ENCODE measurements at regions not wholly inside any gene's neighbourhood (a gene's known extent, or its start where the extent isn't known, plus 50 kb on each side); places are given as distances from the start of the nearest gene placed in this dataset.

DNA sequence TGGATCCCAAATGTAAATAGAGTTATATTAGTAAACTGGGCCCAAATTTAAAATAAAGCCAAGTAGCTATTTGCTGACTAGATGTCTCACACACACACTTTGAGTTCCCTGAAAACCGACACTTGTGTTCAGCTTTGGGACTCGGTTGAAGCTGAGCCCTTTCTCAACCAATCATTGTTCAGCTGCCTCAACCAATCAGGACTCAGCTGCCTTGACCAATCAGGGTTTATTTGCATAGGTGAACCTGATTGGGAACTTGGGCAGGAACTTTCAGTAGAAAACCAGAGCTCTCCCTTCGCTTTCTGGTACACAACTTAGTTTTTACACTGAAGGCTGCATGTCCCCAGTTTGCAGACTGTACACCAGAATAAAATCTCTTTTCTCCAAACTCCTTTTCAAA, 301.7 kb downstream of the FOXA2 start (continued):
- TF ChIP-seq, protein P1, sequence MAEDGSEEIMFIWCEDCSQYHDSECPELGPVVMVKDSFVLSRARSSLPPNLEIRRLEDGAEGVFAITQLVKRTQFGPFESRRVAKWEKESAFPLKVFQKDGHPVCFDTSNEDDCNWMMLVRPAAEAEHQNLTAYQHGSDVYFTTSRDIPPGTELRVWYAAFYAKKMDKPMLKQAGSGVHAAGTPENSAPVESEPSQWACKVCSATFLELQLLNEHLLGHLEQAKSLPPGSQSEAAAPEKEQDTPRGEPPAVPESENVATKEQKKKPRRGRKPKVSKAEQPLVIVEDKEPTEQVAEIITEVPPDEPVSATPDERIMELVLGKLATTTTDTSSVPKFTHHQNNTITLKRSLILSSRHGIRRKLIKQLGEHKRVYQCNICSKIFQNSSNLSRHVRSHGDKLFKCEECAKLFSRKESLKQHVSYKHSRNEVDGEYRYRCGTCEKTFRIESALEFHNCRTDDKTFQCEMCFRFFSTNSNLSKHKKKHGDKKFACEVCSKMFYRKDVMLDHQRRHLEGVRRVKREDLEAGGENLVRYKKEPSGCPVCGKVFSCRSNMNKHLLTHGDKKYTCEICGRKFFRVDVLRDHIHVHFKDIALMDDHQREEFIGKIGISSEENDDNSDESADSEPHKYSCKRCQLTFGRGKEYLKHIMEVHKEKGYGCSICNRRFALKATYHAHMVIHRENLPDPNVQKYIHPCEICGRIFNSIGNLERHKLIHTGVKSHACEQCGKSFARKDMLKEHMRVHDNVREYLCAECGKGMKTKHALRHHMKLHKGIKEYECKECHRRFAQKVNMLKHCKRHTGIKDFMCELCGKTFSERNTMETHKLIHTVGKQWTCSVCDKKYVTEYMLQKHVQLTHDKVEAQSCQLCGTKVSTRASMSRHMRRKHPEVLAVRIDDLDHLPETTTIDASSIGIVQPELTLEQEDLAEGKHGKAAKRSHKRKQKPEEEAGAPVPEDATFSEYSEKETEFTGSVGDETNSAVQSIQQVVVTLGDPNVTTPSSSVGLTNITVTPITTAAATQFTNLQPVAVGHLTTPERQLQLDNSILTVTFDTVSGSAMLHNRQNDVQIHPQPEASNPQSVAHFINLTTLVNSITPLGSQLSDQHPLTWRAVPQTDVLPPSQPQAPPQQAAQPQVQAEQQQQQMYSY (CRISPR knock-in tag; IDR thresholded peaks at IDR 0.05): no peak

DNA sequence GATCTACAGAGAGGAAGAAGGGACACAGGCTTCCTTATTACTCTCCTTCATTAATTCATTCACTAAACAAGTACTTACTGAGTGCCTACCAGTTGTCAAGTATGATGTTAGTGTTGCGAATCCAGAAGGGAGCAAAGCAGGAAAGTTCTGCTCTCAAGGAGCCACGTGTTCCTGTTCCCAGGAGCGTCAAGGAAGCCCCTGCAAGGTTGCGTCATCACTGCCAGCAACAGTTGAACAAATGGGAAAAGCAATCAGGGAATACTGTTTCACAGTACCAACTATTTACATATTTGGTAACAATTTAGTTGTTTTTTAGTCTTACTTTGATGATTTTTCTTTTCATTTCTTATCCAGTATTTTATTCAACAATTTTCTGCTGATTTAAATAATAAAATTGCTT, 310.0 kb downstream of the FOXA2 start:
- H3K4me3 Mint-ChIP-seq: no peak overlapping the region
- no peaks in the 10 kb centered on the region for H3K4me1 Mint-ChIP-seq
- ChIA-PET CTCF (no interaction called here), POLR2A (no interaction called here)
- H3K9me3 Mint-ChIP-seq: peaks cover 8% of the 10 kb centered on the region; the same call in 1 of the 2 replicates
- no peak for ATAC-seq
- TF ChIP-seq, protein P2, sequence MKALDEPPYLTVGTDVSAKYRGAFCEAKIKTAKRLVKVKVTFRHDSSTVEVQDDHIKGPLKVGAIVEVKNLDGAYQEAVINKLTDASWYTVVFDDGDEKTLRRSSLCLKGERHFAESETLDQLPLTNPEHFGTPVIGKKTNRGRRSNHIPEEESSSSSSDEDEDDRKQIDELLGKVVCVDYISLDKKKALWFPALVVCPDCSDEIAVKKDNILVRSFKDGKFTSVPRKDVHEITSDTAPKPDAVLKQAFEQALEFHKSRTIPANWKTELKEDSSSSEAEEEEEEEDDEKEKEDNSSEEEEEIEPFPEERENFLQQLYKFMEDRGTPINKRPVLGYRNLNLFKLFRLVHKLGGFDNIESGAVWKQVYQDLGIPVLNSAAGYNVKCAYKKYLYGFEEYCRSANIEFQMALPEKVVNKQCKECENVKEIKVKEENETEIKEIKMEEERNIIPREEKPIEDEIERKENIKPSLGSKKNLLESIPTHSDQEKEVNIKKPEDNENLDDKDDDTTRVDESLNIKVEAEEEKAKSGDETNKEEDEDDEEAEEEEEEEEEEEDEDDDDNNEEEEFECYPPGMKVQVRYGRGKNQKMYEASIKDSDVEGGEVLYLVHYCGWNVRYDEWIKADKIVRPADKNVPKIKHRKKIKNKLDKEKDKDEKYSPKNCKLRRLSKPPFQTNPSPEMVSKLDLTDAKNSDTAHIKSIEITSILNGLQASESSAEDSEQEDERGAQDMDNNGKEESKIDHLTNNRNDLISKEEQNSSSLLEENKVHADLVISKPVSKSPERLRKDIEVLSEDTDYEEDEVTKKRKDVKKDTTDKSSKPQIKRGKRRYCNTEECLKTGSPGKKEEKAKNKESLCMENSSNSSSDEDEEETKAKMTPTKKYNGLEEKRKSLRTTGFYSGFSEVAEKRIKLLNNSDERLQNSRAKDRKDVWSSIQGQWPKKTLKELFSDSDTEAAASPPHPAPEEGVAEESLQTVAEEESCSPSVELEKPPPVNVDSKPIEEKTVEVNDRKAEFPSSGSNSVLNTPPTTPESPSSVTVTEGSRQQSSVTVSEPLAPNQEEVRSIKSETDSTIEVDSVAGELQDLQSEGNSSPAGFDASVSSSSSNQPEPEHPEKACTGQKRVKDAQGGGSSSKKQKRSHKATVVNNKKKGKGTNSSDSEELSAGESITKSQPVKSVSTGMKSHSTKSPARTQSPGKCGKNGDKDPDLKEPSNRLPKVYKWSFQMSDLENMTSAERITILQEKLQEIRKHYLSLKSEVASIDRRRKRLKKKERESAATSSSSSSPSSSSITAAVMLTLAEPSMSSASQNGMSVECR (CRISPR knock-in tag; IDR thresholded peaks at IDR 0.05; ENCODE audit: borderline replicate concordance): no peak
- H3K27ac Mint-ChIP-seq: no peak overlapping the region
- no peaks in the 10 kb centered on the region; the same call in 1 of the 2 replicates for H3K27me3 Mint-ChIP-seq (ENCODE audit: low read depth)
- no peaks in the 10 kb centered on the region for H3K36me3 Mint-ChIP-seq
- DNase-seq (ENCODE audit: low spot score): no peak

DNA sequence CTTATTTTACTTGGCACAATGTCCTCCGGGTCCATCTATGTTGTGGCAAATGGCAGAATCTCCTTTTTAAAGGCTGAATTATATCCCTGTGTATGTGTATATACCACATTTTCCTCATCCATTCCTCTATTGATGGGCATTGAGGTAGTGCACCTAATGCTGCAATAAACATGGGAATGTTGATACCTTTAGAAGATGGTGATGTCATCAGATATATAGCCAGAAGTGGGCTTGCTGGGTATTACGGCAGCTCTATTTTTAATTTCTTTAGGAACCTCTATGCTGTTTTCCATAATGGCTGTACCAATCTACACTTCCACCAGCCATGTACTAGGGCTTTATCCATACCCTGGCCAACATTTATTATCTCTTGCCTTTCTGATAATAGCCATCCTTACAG, 315.7 kb downstream of the FOXA2 start:
- H3K27me3 Mint-ChIP-seq (ENCODE audit: low read depth): no peaks in the 10 kb centered on the region; the same call in 1 of the 2 replicates
- no peaks in the 10 kb centered on the region for H3K36me3 Mint-ChIP-seq
- DNase-seq (ENCODE audit: low spot score) (no peak), ATAC-seq (no peak)
- ChIA-PET CTCF (no interaction called here), POLR2A (no interaction called here)
- no peak overlapping the region for H3K4me3 Mint-ChIP-seq
- no peaks in the 10 kb centered on the region for H3K4me1 Mint-ChIP-seq
- no peaks in the 10 kb centered on the region; the same call in 1 of the 2 replicates for H3K9me3 Mint-ChIP-seq
- no peak overlapping the region for H3K27ac Mint-ChIP-seq
- TF ChIP-seq, protein P3, sequence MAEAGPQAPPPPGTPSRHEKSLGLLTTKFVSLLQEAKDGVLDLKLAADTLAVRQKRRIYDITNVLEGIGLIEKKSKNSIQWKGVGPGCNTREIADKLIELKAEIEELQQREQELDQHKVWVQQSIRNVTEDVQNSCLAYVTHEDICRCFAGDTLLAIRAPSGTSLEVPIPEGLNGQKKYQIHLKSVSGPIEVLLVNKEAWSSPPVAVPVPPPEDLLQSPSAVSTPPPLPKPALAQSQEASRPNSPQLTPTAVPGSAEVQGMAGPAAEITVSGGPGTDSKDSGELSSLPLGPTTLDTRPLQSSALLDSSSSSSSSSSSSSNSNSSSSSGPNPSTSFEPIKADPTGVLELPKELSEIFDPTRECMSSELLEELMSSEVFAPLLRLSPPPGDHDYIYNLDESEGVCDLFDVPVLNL (CRISPR knock-in tag; IDR thresholded peaks at IDR 0.05; ENCODE audit: borderline replicate concordance, low read depth): no peak
- TF ChIP-seq, protein P4, sequence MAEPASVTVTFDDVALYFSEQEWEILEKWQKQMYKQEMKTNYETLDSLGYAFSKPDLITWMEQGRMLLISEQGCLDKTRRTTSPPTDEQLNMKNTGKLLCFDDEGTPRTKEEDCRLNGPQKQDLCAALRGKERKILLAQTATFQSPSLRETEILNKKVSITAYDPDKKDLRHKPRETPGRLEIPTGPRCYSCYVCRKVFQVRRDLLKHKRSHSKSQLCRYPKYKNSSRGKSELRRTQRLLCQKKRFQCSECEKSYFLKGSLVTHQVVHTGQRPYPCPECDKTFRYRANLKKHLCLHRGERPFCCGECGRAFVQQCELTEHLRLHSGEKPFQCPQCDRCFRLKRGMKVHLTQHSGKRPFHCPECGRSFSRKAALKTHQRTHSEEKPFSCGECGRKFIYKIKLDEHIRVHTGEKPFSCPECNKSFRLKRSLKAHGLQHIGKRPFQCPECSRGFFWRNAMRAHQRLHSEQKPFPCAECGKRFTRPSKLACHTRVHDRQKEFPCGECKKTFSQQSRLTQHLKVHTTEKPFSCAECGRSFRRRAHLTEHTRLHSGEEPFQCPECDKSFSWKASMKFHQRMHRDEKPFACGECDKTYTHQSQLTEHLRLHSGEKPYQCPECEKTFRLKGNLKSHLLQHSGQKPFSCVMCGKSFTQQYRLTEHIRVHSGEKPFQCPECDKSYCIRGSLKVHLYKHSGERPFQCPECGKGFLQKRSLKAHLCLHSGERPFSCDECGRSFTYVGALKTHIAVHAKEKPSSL (CRISPR knock-in tag; conservative IDR thresholded peaks at IDR 0.05): no peak
- TF ChIP-seq, protein P5, sequence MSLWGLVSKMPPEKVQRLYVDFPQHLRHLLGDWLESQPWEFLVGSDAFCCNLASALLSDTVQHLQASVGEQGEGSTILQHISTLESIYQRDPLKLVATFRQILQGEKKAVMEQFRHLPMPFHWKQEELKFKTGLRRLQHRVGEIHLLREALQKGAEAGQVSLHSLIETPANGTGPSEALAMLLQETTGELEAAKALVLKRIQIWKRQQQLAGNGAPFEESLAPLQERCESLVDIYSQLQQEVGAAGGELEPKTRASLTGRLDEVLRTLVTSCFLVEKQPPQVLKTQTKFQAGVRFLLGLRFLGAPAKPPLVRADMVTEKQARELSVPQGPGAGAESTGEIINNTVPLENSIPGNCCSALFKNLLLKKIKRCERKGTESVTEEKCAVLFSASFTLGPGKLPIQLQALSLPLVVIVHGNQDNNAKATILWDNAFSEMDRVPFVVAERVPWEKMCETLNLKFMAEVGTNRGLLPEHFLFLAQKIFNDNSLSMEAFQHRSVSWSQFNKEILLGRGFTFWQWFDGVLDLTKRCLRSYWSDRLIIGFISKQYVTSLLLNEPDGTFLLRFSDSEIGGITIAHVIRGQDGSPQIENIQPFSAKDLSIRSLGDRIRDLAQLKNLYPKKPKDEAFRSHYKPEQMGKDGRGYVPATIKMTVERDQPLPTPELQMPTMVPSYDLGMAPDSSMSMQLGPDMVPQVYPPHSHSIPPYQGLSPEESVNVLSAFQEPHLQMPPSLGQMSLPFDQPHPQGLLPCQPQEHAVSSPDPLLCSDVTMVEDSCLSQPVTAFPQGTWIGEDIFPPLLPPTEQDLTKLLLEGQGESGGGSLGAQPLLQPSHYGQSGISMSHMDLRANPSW (CRISPR knock-in tag; conservative IDR thresholded peaks at IDR 0.05; ENCODE audit: low read depth): no peak
- TF ChIP-seq, protein P6, sequence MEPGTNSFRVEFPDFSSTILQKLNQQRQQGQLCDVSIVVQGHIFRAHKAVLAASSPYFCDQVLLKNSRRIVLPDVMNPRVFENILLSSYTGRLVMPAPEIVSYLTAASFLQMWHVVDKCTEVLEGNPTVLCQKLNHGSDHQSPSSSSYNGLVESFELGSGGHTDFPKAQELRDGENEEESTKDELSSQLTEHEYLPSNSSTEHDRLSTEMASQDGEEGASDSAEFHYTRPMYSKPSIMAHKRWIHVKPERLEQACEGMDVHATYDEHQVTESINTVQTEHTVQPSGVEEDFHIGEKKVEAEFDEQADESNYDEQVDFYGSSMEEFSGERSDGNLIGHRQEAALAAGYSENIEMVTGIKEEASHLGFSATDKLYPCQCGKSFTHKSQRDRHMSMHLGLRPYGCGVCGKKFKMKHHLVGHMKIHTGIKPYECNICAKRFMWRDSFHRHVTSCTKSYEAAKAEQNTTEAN (CRISPR knock-in tag; IDR thresholded peaks at IDR 0.05): no peak
- TF ChIP-seq, protein P7, sequence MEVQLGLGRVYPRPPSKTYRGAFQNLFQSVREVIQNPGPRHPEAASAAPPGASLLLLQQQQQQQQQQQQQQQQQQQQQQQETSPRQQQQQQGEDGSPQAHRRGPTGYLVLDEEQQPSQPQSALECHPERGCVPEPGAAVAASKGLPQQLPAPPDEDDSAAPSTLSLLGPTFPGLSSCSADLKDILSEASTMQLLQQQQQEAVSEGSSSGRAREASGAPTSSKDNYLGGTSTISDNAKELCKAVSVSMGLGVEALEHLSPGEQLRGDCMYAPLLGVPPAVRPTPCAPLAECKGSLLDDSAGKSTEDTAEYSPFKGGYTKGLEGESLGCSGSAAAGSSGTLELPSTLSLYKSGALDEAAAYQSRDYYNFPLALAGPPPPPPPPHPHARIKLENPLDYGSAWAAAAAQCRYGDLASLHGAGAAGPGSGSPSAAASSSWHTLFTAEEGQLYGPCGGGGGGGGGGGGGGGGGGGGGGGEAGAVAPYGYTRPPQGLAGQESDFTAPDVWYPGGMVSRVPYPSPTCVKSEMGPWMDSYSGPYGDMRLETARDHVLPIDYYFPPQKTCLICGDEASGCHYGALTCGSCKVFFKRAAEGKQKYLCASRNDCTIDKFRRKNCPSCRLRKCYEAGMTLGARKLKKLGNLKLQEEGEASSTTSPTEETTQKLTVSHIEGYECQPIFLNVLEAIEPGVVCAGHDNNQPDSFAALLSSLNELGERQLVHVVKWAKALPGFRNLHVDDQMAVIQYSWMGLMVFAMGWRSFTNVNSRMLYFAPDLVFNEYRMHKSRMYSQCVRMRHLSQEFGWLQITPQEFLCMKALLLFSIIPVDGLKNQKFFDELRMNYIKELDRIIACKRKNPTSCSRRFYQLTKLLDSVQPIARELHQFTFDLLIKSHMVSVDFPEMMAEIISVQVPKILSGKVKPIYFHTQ (CRISPR knock-in tag; IDR thresholded peaks at IDR 0.05): no peak
- TF ChIP-seq NFE2L1 (CRISPR knock-in tag; IDR thresholded peaks at IDR 0.05): no peak
- TF ChIP-seq, protein P8, sequence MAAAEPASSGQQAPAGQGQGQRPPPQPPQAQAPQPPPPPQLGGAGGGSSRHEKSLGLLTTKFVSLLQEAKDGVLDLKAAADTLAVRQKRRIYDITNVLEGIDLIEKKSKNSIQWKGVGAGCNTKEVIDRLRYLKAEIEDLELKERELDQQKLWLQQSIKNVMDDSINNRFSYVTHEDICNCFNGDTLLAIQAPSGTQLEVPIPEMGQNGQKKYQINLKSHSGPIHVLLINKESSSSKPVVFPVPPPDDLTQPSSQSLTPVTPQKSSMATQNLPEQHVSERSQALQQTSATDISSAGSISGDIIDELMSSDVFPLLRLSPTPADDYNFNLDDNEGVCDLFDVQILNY (CRISPR knock-in tag; IDR thresholded peaks at IDR 0.05): no peak
- TF ChIP-seq, protein P9, sequence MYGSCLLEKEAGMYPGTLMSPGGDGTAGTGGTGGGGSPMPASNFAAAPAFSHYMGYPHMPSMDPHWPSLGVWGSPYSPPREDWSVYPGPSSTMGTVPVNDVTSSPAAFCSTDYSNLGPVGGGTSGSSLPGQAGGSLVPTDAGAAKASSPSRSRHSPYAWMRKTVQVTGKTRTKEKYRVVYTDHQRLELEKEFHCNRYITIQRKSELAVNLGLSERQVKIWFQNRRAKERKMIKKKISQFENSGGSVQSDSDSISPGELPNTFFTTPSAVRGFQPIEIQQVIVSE (CRISPR knock-in tag; IDR thresholded peaks at IDR 0.05; ENCODE audit: borderline replicate concordance): no peak
- no peak for TF ChIP-seq SOX15 (CRISPR knock-in tag; IDR thresholded peaks at IDR 0.05)
